Urothelium cell line (cell line): ENCODE measurements at regions not wholly inside any gene's neighbourhood (a gene's known extent, or its start where the extent isn't known, plus 50 kb on each side); places are given as distances from the start of the nearest gene placed in this dataset.

Source experiments
- DNase-seq: peaks from one replicate; pipeline ENCODE4 v3.0.0; 2011; ENCODE audit warnings: low spot score, mixed read lengths
- FAIRE-seq: peaks from 2 replicates; lab custom pipeline; 2011; peaks lifted over from hg19 to GRCh38; lab: Jason Lieb, UNC

DNA sequence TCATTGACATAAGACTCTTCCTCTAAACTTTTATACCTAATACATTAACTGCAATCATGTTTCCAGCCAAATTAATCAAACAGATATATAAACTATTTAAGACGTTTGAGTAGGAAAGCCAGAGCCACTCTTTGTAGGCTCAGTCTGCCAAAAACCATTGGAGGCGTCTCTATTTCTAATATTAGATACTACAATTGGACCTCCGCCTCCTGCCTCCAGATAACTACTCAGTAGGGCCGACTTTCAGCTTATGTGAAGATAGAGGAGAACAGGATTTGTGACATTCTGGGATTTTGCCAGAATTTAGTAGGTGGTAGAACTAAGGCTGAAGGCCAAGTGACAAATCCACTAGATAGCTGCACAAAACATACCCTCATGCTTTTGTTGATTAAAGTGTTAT is 463.0 kb downstream of the CETN3 start:
- DNase-seq, result no peak
- FAIRE-seq, result no peak

DNA sequence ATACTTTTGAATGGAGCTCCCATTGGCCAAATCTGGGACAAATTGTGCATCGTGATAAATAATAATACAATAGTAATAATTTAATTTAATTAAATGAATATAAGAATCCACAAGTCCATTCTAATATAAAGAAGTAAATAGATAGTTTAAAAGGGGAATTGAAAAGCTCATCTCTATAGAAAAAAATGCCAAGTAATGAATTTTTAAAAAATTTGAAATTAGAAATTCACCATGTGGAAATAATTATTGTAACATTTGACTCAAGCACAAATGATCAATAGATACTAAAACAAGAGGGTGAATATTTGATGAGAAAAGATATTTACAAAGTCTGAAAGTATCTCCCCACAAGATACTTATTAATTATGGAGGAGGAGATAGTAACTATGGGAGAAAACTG is 467.4 kb downstream of the CETN3 start:
- DNase-seq, result no peak
- FAIRE-seq, result no peak

DNA sequence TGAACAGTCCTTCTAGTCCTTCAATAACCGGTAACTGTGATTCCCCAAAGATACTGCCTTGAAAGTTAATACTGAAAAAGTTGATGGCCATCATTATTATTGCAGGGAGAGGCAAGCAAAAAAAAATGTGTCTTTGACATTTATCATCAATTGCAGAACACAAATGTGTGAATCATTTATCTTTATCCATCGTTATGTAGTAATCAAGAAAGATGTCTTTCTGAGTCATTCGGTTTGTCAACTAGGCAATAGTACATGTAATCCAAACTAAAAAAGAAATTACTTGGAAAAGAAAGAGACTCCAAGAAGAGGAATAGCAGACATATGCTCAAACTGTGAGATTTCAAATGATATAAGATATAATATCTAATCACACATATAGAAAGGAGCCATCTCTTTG is 473.0 kb downstream of the CETN3 start:
- FAIRE-seq (no peak), DNase-seq (no peak)

DNA sequence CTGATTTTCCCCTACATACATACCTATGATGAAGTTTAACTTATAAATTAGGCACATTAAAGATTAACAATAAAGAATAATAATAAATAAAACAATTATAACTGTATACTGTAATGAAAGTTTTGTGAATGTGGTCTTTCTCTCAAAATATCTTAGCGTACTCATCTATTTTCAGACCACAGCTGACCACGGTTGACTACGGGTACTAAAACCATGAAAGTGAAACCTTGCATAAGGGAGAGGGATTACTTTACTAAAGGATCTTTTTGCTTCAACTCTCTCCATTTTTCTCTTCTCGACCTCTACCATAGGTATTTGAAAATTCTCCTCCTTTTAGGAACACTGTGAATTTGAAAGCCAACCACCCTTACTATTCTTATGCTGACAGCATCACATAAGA is 475.5 kb downstream of the CETN3 start:
- DNase-seq (no peak), FAIRE-seq (no peak)

DNA sequence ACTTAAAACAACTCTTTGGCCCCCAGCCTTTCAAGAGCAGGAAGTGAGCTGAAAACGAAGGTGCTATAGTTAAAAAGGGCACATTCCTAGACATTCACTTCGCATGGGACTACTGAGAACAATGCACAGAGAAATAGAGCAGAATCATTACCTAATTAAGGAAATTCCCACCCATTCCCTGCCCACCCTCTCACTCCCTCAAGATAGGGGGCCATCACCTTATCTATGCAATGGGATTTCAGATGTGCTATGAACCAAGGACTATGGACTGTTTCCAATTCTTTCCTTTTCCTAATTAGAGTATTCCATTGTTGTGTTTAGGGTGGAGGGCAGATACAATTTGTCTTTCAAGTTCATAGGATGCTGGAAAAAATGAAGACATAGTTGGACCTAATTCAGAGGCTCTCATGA is 476.8 kb downstream of the CETN3 start:
- no peak for FAIRE-seq
- peak; percentile 5 for DNase-seq

DNA sequence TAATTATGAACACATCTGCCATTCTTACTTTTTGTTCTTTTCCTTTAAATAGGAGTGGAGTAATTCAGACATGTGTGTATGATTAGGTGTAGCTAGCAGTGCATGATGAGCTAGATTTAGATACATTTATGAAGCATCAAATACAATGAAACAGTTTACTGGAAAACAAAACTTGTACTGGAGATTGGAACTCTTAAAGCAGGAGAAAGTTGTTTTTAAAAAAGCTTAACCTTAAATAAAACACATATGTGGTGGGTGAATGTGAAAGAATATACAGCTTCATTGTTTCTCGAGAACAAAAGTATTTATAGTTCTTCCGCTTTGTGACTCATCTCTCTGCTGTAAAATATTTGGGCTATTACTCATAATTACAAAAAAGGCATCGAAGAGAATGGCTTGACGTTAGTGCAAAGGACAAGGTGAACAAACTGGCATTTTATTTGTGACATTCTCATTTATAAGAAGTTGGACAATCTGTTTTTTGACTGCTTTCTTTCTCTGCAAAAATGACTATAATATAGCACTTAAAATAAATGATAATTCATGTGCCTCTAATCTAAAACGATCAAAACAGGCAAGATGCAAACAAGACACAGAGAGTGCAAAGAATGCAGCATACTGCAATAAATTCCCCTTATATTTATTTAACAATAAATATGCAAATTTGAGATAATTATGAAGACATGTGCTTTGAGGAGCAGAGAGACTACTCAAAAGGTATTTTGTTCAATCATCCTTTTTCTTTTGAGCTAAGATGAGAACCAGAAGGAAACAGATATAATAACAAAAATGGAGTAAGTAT is 478.8 kb downstream of the CETN3 start:
- DNase-seq (peak; percentile 24), FAIRE-seq (no peak)

DNA sequence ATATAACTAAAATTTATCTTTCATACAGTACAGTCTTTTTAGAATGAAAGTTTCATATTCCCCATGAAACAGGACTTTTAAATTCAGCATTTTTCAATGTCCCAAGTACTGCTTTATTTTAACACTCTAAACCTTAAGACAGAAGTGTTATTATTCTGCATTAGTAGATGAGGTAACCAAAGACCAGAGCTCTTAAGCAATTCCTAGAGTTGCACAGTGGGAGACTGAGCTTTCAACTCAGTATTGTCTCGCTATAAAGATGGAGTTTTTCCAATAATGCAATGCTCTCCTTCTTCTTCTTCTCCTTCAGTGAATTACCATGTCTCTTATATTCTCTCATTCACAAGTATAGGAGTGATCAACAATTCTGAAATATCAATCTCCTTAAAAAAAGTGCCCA is 479.7 kb downstream of the CETN3 start:
- DNase-seq (no peak), FAIRE-seq (no peak)

DNA sequence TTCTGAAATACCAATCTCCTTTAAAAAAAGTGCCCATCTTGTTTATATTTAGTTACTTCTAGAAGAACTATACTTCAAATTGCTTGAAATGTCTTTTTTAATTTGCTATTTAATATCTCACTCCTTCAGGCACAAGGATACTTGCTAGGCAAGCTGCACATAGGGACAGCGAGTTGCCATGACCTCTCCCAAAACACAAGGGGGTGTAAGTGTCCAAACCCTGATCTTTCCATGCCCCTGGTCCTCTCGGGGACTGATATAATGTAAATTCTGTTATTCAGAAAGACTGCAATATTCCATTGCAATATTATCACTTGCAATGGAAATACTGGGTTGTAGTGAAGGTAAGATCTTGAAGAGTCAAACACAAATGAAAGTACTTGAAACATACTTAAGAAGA is 480.4 kb downstream of the CETN3 start:
- no peak for FAIRE-seq
- no peak for DNase-seq

DNA sequence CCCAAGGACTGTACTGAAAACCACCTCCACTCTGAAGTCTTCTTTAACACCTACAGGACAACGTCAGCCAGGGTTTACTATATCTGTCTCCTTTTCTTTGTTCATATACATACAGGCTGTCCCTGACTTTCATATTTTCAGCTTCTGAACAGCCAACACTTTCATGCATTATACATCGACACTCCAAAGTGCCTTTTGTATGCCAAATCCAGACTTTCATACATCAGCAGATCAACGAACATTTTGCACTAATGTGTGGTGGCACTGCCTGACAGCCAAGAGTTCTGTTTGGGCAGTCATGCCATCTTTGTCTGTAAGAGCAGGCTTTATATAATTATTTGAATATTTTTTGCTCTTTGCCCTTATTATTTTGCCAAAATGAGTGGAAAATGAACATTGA is 487.4 kb downstream of the CETN3 start:
- FAIRE-seq, result no peak

DNA sequence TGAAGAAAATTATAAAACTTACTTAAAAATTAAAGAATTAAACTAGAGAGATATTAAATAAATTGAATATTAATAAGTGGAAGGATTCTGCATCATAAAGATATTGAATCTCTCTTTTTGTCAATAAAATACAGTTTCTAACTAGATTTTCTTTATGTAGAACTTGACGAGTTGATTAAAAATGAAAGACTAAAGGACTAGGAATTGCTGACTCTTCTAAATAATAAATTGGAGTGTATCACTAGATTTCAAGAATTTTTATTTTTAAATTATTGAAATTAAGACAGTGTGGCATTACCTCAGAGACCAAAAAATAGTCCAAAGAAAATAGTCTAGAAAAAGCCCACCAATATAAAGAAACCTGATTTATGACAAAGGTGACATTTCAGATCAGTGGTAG is 492.4 kb downstream of the CETN3 start:
- no peak for FAIRE-seq
- DNase-seq, result no peak

More for the DNA sequence above, 487.4 kb downstream of the CETN3 start:
- no peak for DNase-seq

DNA sequence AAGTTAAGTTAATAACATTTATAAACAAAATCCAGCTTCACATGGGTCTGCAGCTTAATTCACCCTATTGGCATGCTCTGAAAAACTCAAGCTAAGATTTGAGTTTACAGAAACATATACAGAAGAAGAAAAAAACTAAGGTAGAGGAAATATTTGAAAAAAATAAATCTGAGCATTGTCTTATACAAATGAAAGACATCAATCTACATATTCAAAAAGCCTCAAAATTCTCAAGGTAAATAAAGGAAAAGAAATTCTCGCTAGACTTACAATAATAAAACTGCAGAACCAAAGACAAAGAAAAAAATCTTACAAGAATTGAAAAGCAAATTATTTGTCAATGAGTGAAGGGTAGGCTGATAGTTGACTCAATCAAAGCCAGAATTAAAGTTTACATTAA is 493.4 kb downstream of the CETN3 start:
- DNase-seq, result no peak
- no peak for FAIRE-seq

DNA sequence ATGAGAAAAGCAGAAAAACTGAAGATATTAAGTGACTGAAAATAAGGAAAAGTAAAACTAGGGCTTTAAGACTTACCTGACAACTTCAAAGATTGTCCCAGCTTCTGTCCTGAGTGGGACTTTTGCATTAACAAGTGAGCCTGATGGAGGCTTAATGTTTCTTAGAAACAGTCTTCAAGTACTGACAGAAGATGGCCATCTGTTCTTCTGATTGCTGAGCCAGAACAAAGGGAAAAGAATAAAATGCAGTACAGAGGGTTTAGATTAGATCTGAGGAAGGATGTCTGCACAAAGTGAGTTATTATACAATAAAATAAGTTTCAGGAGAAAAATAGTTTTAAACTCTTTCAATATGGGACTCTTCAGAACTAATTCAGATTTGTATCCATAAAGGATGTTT is 500.7 kb downstream of the CETN3 start:
- DNase-seq, result no peak
- FAIRE-seq, result no peak

DNA sequence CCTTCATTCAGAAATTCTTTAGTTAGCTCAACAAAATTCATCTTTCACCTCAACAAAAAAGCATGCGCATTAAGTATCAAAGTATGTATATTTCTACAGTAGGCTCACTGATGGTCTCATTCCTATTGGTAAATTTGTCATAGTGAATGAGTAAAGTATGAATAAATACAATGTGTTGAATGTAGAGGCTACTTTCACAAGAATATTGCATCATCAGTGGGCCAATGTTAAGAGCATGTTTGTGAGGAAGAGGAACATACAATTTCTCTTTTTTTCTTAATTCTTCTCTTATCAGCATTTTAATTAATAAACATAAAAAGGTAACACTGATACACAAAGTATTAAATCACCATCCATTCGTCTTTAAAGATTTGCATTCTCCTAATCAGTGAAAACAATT is 505.1 kb downstream of the CETN3 start:
- DNase-seq (no peak), FAIRE-seq (no peak)

DNA sequence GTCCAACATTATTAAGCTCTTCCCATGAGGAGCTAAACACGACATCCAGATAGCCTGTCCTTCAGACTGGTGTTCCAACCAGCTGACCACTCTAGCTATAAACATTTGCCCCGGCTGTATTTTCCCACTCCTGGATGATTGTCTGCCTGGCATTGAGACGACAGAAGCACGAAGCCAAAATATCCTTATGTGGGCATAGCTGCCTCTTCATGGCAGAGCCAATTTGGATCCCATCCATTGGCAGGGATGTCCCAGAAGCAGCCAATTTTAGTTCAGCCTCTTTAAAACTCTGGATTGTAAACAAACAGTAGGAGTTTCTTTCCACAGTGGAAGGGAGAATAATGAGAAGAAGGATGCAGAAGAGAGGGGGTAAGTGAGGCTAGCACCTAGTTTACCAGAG is 507.6 kb downstream of the CETN3 start:
- no peak for FAIRE-seq

DNA sequence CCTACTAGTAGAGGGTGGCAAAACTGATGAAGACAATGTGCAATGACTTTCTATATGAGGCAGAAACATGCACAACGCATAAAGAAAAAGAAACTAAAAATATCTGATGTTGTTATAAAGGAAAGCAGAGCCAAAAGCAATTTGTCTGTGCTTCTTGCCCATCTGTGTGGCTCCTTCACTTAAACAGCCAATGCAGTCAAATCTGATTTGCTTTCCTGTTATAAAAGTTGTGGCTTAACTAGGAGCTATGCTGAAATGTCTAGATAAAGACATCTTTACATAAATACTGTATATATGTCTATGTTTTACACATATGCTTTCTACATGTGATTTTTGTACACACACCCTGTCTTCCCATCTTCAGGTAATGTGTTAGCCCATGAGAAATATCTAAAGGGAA is 508.2 kb downstream of the CETN3 start:
- no peak for DNase-seq
- no peak for FAIRE-seq

More for the DNA sequence above, 507.6 kb downstream of the CETN3 start:
- no peak for DNase-seq

DNA sequence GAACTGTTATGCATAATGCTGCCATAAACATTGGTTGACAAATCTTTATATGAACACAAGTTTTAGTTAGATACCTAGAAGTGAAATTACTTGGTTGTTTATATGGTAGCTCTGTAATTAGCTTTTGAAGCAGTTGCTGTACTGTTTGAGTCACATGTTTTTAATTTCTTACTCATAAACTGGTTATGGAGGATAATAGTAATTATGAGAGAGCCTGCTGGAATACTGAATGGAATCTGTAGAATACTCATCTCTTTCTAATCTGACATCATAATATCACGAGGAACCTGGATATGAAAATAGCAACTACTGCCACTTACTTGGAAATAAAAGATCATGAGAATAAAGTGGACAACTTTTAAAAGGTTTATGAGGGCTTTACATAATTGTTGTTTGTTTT is 509.2 kb downstream of the CETN3 start:
- DNase-seq, result no peak
- FAIRE-seq, result no peak

DNA sequence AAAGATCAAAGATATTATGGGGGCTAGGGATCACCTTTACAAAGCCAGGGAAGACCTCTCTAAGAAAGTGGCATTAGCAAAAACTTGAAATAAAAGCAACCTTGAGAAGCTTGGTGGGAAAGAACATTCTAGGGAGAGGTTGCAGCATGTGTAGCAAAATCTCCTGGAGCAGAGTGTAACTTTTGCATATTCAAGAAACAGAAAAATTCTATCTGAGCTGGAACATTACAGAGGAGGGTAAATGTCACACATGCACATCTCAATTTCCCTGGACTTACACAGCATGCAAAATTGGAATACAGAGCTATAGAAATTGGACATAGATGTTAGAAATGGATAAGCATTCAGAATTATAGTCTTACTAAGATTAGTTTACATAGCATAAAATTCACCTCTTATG is 510.0 kb downstream of the CETN3 start:
- DNase-seq (no peak), FAIRE-seq (no peak)

DNA sequence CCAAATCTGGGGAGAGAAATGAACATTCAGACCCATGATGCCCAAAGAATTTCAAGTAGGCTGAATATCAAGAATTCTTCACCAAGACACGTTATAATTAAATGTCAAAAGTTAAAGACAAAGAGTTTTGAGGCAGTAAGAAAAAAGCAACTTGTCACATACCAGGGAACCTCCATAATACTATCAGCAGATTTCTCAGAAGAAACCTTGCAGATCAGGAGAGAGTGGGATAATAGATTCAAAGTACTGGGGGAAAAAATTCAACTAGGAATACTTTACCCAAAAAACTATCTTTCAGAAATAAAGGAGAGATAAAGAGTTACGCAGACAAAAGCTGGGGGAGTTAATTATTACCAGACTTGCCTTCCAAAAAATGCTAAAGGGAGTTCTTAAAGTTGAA is 516.0 kb downstream of the CETN3 start:
- FAIRE-seq, result no peak
- no peak for DNase-seq

DNA sequence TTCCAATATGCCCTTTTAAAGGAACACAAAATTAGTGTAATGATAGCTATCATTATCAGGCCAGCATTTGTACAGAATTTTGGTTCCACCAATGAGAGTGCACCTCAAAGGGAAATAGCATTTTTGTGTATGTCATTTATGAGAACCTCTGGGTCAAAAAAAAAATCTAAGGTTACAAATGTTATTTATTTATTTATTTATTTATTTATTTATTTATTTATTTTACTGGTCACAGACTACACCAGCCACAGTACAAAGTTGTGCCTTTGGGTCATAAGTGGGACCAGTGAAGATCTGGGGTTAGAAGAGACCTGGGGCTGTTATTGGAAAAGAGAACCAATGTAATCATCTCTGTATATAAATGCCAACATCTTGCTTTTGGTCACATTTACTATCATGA is 523.9 kb downstream of the CETN3 start:
- DNase-seq, result no peak
- no peak for FAIRE-seq

DNA sequence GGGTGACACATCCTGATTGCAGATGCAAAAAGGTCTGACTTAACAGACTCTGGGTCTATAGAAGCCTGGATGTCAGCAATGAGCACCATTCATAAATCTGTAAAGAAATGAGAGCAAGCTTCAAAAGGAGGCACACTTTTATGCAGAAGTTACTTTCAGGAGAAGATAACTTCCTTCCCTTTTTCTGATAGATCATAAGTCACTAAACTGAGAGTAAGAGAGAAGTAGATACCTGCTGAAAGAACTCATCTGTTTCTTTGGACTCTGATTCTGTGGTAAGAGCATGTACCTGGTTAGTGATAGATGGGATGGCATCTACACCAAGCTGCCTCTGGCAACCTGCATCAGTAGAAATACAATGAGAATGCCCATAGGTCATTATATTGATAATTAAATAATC is 525.6 kb downstream of the CETN3 start:
- DNase-seq, result no peak

DNA sequence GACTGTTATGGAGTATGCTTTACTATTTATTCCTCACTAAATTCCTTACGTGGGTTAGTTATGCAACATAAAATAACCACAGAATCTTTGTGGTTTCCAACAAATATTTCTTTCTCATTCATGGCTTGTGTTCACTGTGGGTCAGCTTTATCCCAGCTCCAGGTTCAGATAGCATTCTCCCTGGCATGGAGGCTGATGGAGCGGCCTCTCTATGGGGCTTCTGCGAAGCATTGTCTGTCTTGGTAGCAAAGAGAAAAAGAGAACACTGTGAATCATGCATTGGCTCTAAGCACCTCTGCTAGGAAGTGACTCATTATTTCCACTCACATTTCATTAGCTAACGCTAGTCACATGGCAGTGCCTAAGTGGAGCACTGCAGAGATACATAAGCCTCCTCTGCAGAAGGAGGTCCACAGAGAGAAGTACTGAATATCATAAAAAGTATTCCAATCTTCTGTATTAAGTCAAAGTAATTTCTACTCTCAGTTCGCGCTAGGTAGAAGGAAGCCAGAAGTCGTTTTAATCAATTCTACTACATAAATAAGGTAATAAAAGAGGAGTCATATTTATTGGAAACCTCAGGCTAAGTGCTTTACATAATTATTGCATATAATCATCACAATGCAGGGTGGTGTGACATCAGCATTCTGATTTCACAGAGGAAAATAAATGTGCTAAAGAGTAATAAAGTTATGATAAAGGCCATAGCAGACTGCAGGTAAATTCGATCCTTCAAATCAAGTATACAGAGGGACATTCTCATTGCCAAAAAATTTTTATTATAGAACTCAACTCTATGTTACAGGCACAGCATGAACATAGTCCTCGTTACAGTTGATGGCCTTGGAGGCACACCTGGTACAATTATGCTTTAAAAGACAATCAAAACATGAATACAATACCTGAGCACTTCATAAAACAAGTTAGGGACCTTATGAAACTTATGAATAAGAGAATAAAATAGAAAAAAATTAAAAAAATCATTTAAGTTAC is 531.1 kb downstream of the CETN3 start:
- peak; percentile 17 for FAIRE-seq
- peak; percentile 77 for DNase-seq

More for the DNA sequence above, 525.6 kb downstream of the CETN3 start:
- no peak for FAIRE-seq

DNA sequence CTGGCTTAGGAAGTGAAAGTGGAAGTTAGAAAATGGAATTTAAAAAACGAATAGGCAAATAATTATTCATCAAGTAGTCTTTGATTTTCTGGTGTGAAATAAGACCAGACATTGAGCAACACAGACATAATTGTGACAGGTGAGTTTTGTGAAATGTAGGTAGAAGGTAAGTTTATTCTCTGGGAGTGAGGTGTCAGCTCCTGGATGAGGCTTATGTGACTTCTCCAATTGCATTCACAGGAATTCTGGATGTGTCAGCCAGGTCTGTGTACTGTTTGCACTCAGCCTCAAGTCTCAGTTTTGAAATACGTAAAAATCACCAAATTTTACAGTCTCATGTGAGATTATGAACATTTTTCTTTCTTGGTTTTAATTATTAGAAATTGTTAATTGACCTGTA is 537.6 kb downstream of the CETN3 start:
- FAIRE-seq (no peak), DNase-seq (no peak)
